ENCODE measurements at regions not wholly inside any gene's neighbourhood (a gene's known extent, or its start where the extent isn't known, plus 50 kb on each side); places are given as distances from the start of the nearest gene placed in this dataset.

GRCh38 chr1:118564961-118565703, 380.1 kb upstream of the SPAG17 start:
- no peak for TF ChIP-seq CTCF (conservative IDR thresholded peaks at IDR 0.05; ENCODE audit: low read length)
- TF ChIP-seq EZH2phosphoT487 (IDR thresholded peaks at IDR 0.05; ENCODE audit: borderline replicate concordance, low read depth, low read length): no peak

Data from OCI-LY7 (cell line).